Endometrium (tissue), 2 donors: ENCODE measurements at regions not wholly inside any gene's neighbourhood (a gene's known extent, or its start where the extent isn't known, plus 50 kb on each side); places are given as distances from the start of the nearest gene placed in this dataset.
"Not testable (repeated sequence)": the region's sequence is repeated elsewhere in the genome, so short reads cannot be mapped to it uniquely, and the experiment has no call there.

ENCODE experiments used
- FAIRE-seq: peaks from 2 replicates; lab custom pipeline; 2012; peaks lifted over from hg19 to GRCh38; lab: Jason Lieb, UNC
- donor health status: control.
- donor health status: control.

DNA sequence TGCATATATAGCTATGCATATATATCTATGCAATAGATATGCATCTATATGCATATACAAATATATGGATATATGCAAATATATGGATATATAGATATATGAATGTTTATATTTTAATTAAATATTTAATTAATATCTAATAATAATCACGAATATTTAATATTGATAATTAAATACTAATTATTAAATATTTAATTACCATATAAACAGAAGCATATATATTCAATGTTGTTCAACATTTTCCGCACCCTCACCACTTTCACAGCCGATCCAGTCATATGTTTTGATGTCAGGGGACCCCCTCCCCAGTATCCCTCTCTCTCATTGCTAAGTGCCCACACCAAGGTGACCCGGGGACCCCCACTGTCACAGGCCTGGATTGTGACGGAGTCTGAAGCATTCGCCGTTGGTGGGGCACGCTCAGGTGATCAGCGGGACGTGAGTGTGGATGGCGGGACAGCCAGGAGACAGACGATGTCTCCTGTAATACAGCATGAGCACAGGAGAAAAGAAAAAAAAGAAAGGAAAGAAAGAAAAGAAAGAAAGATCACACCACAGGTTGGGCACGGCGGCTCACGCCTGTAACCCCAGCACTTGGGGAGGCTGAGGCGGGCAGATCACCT lies 199.7 kb downstream of the CRLF2 start:
- FAIRE-seq, result no peak

DNA sequence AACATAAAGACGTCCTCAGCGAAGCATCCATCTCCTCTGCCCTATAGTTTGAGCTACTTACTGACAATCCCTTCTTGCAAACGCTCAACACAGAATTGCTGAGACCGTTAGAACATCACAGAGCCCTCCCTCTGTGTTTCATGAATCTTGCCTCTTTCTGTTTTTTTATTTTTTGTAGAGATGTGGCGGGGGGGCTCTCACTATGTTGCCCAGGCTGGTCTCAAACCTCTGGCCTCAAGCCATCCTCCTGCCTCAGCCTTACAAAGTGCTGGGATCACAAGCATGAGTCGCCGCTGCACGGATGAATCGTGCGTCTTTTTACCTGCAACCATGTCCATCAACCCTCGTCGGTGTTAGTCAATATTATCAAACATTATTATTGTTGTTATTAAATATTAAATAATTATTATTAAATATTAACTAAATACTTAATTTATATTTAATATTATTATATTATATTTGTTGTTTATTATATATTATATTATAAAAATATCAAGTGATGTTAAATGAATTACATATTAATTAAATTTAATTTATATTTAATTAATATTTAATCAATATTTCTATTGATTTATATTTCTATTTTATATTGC lies 200.7 kb downstream of the CRLF2 start:
- FAIRE-seq, result no peak

- no peak for FAIRE-seq
Measured at GRCh38 chrX:1009771-1010170, 202.7 kb downstream of the CRLF2 start.

GRCh38 chrX:1006156-1006730 lies 206.2 kb downstream of the CRLF2 start:
- FAIRE-seq, result no peak

- FAIRE-seq, result no peak
Measured at GRCh38 chrX:1002611-1003010, 209.8 kb downstream of the CRLF2 start.

- FAIRE-seq, result no peak
Measured at GRCh38 chrX:997631-998137, 214.8 kb downstream of the CRLF2 start.

GRCh38 chrX:994780-995179 lies 217.7 kb downstream of the CRLF2 start:
- no peak for FAIRE-seq

GRCh38 chrX:989959-990510 lies 222.4 kb downstream of the CRLF2 start:
- FAIRE-seq, result peak; percentile 97

DNA sequence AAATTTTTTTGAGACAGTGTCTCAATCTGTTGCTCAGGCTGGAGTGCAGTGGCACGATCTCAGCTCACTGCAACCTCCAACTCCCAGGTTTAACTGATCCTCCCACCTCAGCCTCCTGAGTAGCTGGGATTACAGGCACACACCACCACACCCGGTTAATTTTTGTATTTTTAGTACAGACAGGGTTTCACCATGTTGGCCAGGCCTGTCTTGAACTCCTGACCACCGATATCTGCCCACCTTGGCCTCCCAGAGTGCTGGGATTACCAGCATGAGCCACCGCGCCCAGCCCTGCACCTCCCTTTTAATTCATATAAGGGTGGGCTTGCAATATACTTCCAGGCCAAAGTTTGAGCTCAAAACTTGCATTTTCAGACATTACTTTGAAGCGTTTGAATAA lies 223.9 kb downstream of the CRLF2 start:
- not testable (repeated sequence) for FAIRE-seq

GRCh38 chrX:981791-982626 lies 230.4 kb downstream of the CRLF2 start:
- no peak for FAIRE-seq

GRCh38 chrX:980587-981235 lies 231.7 kb downstream of the CRLF2 start:
- FAIRE-seq, result no peak

GRCh38 chrX:979127-979526 lies 233.3 kb downstream of the CRLF2 start:
- not testable (repeated sequence) for FAIRE-seq

DNA sequence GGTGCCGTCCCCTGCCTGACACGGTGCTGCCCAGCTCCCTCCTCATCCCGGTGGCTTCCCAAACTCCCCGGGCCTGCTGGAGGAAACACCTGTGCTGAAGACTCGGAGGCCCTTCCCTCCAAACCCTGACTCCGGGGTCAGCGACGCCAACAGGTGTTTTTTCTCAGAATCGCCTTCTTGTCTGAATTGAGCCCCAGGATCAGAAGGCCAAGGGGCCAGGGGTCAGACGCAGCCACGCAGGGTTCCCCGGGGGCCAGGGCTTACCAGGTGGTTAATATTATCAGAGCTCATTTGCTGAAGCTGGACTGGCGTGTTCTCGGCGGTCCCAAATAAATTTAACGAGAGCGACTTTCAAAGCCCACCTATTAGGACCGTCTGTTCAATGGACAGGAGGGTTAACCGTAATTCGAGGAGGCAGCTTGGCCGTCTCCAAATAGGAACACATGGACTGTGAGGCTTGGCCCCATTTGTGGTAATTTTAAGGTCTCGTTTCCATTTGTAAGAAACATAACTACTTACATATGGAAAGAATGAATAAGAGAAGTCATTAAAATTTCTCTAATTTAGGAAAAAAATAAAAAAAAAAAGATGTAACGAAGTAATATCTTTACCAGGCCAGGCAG lies 239.3 kb downstream of the CRLF2 start:
- no peak for FAIRE-seq

GRCh38 chrX:968148-968965 lies 244.1 kb downstream of the CRLF2 start:
- no peak for FAIRE-seq

DNA sequence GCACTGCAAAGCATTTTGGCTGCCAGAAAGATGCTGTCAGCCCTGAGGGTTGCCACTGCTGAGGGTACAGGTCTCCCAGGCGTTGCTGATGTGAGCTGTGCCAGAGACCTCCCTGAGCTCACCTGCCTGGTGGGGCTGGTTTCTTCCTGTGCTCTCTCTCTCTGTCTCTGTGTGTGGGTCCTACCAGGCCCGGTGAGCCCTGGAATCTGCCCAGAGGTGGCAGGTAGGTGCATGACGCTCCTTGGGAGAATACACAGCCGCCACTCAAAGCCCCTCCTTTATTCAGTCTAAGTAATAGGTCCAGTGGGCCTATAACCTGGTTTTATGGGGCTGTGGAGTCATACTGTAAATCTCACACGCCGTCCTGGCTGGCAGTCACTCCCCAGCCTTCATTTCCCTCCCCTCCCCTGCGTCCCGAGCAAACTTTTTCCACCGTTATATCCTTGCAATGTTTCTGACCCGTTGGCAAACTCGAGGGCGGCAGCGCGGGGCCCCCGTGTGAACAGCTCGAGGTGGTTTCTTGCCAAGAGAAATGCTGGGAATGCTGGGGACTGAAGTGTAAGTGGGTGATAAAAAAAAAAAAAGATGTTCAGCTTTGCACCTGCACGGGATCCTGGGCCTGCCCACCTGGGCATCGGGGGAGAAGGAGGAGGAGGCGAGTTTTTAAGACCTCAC lies 245.9 kb downstream of the CRLF2 start:
- no peak for FAIRE-seq

DNA sequence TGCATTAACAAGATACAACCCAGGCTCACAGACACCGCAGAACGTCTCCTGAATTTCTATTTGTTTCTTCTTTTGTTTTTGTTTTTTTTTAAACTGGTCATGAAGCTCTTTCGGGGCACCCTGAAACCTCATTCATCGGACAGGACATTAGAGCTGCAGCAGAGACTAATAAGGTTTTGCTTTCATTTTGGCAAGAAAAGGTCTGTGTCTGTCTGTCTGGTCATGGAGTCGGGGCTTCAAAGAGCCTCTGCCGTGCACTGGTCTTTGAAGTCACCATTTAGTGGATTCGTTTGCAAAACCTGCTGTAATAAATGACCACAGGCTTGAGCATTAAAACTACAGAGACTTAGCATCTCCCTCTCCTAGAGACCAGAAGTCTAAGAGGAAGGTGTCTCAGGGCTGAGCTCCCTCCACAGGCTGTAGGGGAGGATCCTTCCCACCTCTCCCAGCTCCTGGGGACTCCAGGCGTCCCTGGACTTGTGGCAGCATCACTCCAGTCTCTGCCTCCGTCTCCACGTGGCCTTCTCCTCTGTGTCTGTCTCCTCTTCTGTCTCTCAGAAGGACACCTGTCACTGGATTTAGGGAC lies 247.5 kb downstream of the CRLF2 start:
- FAIRE-seq, result no peak

DNA sequence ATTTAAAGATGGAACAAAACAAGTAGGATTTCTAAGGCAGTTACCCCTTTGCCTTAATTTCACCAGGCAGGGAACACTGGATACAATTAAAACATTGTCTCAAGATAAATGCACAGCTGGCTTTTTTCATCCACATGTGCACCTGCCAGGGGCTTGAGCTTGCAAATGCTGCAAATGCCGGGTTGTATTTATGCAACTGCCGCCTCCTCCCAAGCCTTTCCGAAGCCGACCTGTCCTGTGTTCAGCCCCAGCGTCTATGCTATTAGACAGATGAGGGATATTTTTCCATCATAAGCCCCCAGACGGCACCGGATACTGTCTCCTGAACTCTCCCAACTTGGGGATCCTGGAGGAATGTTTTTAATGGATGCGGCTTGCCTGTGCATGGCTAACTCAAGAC lies 251.6 kb downstream of the CRLF2 start:
- FAIRE-seq, result no peak

DNA sequence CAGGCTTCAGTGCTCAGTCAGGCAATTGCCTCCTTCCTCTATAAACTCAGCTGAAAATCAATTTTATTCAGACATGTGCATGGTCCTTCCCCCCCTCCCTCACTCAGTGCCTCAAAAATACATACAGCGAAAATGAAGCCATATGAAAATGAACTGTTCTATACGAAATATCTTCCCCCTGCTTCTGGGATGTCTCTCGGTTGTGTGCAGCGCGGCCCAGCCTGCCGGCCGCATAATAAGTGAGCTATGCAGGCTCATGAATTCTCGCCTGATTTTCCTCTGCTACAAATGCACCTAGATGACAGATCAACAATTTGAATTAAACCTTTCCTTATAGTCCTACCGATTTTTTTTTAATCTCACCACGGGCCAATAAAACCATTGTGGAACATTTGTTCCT lies 252.9 kb downstream of the CRLF2 start:
- FAIRE-seq, result no peak

DNA sequence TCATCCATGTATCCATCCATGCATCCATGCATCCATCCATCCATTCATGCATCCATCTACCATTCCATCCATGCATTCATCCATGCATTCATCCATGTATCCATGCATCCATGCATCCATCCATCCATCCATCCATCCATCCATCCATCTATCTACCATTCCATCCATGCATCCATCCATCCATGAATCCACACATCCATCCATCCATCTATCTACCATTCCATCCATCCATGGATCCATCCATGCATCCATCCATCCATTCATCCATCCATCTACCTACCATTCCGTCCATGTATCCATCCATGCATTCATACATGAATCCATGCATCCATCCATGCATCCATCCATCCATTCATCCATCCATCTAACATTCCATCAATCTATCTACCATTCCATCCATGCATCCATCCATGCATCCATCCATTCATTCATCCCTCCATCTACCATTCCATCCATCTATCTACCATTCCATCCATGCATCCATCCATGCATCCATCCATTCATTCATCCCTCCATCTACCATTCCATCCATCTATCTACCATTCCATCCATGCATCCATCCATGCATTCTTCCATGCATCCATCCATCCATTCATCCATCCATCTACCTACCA lies 257.2 kb downstream of the CRLF2 start:
- FAIRE-seq, result not testable (repeated sequence)
